ENCODE measurements at regions not wholly inside any gene's neighbourhood (a gene's known extent, or its start where the extent isn't known, plus 50 kb on each side); places are given as distances from the start of the nearest gene placed in this dataset.

DNA sequence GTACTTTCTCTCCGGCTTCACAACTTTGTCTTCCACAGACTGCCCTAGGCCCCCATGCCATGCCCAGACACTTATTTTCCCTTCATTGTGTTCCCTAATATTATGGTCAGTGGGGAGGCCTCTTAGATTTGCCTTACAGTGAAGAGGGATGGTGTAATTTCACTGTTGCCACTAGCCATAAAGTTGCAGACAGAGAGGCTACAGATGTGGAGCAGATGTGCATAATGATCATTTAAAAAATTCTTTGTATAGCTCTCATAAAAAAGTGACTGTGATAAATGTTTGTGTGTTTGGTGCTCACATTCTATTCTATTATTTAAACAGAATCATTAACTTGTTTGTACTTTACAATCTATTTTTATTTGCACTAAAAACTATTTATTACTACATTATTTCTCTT, 67.5 kb upstream of the FN1 start:
- no peaks in the 10 kb centered on the region for H3K9me3 Mint-ChIP-seq (ENCODE audit: unreplicated experiment)
- H3K36me3 Mint-ChIP-seq (ENCODE audit: unreplicated experiment), result no peaks in the 10 kb centered on the region
- TF ChIP-seq, protein P1, sequence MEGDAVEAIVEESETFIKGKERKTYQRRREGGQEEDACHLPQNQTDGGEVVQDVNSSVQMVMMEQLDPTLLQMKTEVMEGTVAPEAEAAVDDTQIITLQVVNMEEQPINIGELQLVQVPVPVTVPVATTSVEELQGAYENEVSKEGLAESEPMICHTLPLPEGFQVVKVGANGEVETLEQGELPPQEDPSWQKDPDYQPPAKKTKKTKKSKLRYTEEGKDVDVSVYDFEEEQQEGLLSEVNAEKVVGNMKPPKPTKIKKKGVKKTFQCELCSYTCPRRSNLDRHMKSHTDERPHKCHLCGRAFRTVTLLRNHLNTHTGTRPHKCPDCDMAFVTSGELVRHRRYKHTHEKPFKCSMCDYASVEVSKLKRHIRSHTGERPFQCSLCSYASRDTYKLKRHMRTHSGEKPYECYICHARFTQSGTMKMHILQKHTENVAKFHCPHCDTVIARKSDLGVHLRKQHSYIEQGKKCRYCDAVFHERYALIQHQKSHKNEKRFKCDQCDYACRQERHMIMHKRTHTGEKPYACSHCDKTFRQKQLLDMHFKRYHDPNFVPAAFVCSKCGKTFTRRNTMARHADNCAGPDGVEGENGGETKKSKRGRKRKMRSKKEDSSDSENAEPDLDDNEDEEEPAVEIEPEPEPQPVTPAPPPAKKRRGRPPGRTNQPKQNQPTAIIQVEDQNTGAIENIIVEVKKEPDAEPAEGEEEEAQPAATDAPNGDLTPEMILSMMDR (IDR thresholded peaks at IDR 0.05), result no peak
- no peak for DNase-seq (ENCODE audit: extremely low spot score, unreplicated experiment)
- H3K27me3 Mint-ChIP-seq (ENCODE audit: unreplicated experiment), result no peaks in the 10 kb centered on the region
- H3K4me3 Mint-ChIP-seq (ENCODE audit: unreplicated experiment), result no peak overlapping the region
- H3K4me1 Mint-ChIP-seq (ENCODE audit: unreplicated experiment), result peaks cover 67% of the 10 kb centered on the region
- no peak overlapping the region for H3K27ac Mint-ChIP-seq (ENCODE audit: unreplicated experiment)

DNA sequence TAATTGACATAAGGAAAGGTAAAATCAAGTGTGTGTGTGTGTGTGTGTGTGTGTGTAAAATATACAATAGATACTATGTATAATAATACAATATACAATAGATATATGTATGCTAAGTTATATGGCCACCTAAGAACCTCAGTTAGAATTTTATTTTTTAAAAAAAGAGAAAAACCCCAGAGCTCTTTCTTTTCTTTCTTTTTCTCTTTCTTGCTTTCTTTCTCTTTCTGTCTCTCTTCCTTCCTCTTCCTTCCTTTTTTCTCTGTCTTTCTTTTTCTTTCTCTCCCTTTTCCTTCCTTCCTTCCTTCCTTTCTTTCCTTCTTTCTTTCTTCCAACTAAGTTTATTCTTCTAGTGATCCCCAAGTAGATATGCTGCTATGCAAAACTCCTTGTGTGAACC, 64.6 kb upstream of the FN1 start:
- TF ChIP-seq, protein P1 (IDR thresholded peaks at IDR 0.05), result no peak
- H3K4me3 Mint-ChIP-seq (ENCODE audit: unreplicated experiment), result no peak overlapping the region
- peak overlapping the region; percentile 6 for H3K27ac Mint-ChIP-seq (ENCODE audit: unreplicated experiment)
- DNase-seq (ENCODE audit: extremely low spot score, unreplicated experiment), result no peak
- H3K9me3 Mint-ChIP-seq (ENCODE audit: unreplicated experiment), result peaks cover 3% of the 10 kb centered on the region
- H3K27me3 Mint-ChIP-seq (ENCODE audit: unreplicated experiment), result no peaks in the 10 kb centered on the region
- H3K4me1 Mint-ChIP-seq (ENCODE audit: unreplicated experiment), result peaks cover 43% of the 10 kb centered on the region
- H3K36me3 Mint-ChIP-seq (ENCODE audit: unreplicated experiment), result no peaks in the 10 kb centered on the region

DNA sequence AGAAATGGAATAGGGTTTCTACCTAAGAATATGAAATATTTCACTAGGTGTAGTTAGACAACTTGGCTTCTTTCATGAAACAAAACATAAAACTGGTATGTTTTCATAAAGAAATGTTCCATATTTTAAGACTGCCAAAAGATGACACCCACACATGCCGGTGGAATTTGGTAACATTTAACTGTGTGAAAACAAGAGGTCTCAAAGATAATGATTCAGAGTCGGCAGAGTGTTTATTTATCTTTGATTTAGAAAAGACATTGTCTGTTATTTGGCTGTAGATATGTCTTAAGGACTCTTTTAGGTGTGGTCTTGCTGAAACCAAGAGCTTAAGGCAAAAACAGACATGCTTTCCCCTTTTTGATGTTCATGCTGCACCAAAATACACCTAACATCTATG, 63.5 kb upstream of the FN1 start:
- peaks cover 33% of the 10 kb centered on the region for H3K4me1 Mint-ChIP-seq (ENCODE audit: unreplicated experiment)
- no peak for DNase-seq (ENCODE audit: extremely low spot score, unreplicated experiment)
- H3K4me3 Mint-ChIP-seq (ENCODE audit: unreplicated experiment), result no peak overlapping the region
- H3K27ac Mint-ChIP-seq (ENCODE audit: unreplicated experiment), result peak overlapping the region; percentile 75
- H3K36me3 Mint-ChIP-seq (ENCODE audit: unreplicated experiment), result no peaks in the 10 kb centered on the region
- no peaks in the 10 kb centered on the region for H3K27me3 Mint-ChIP-seq (ENCODE audit: unreplicated experiment)
- H3K9me3 Mint-ChIP-seq (ENCODE audit: unreplicated experiment), result peaks cover 3% of the 10 kb centered on the region
- TF ChIP-seq, protein P1 (IDR thresholded peaks at IDR 0.05), result no peak

DNA sequence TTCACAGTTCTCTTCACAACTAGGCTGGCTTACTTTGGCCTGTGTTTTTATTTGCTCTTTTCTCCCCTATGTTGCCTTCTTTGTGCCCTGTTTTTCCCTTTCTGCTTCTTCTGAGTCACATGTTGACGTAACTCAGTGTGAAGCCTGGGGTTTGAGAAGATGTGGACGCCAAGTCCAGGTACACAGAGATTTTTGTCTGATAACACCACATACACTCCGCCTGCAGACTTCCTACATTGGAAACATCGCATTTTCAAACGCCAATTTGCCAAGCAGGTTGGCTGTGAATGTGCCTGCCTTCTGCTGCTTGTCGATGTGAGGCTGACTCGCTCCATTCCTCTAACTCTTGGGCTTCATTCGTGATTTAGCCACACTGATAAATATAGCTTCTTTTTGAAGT, 62.6 kb upstream of the FN1 start:
- no peaks in the 10 kb centered on the region for H3K36me3 Mint-ChIP-seq (ENCODE audit: unreplicated experiment)
- peak overlapping the region; percentile 75 for H3K27ac Mint-ChIP-seq (ENCODE audit: unreplicated experiment)
- H3K4me3 Mint-ChIP-seq (ENCODE audit: unreplicated experiment), result no peak overlapping the region
- no peaks in the 10 kb centered on the region for H3K27me3 Mint-ChIP-seq (ENCODE audit: unreplicated experiment)
- DNase-seq (ENCODE audit: extremely low spot score, unreplicated experiment), result no peak
- TF ChIP-seq, protein P1 (IDR thresholded peaks at IDR 0.05), result no peak
- peaks cover 3% of the 10 kb centered on the region for H3K9me3 Mint-ChIP-seq (ENCODE audit: unreplicated experiment)
- H3K4me1 Mint-ChIP-seq (ENCODE audit: unreplicated experiment), result peaks cover 30% of the 10 kb centered on the region

DNA sequence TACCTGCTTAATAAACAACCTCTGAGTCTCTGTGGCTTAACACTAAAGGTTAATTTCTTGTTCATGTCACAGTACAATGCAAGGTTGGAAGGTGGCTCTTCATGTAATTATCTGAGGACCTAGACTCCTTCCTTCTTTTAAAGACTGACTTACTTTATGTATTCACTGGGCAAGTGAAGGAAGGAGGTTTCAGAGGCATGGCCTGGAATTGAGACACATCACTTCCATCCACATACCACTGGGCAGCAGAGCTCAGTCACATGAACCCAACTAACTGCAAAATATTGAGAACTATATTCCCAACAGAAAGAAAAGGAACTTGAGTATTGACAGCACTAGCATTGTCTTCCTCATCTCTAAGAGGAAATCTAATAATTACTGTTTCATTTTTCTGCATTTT, 57.5 kb upstream of the FN1 start:
- Mint-ChIP-seq H3K36me3 (ENCODE audit: unreplicated experiment) (no peaks in the 10 kb centered on the region), H3K27me3 (ENCODE audit: unreplicated experiment) (no peaks in the 10 kb centered on the region), H3K4me1 (ENCODE audit: unreplicated experiment) (peaks cover 3% of the 10 kb centered on the region), H3K27ac (ENCODE audit: unreplicated experiment) (no peak overlapping the region), H3K4me3 (ENCODE audit: unreplicated experiment) (no peak overlapping the region), H3K9me3 (ENCODE audit: unreplicated experiment) (peaks cover 3% of the 10 kb centered on the region)
- TF ChIP-seq, protein P1 (IDR thresholded peaks at IDR 0.05), result no peak
- DNase-seq (ENCODE audit: extremely low spot score, unreplicated experiment), result no peak
